Epithelial cell of esophagus (primary cell): ENCODE measurements at regions not wholly inside any gene's neighbourhood (a gene's known extent, or its start where the extent isn't known, plus 50 kb on each side); places are given as distances from the start of the nearest gene placed in this dataset.

Experiments
- DNase-seq: peaks from one replicate; pipeline ENCODE4 v3.0.0; 2010; ENCODE audit warnings: low read depth
- H3K4me3 ChIP-seq: 2 replicates; pipeline ENCODE4 v1.5.1; 2011; ENCODE audit warnings: mild to moderate bottlenecking, low read length, control low read depth
- CTCF ChIP-seq: IDR thresholded peaks from 2 replicates; pipeline ENCODE4 v1.5.1; 2011; ENCODE audit warnings: low read depth, mild to moderate bottlenecking, low read length, control low read depth, inconsistent platforms; ENCODE audit not compliant: insufficient read depth; ENCODE audit errors: missing control alignments

GRCh38 chr16:65583498-65583897 is 461.6 kb upstream of the CDH11 start:
- DNase-seq: no peak
- H3K4me3 ChIP-seq: no peak overlapping the region
- TF ChIP-seq CTCF: no peak

DNA sequence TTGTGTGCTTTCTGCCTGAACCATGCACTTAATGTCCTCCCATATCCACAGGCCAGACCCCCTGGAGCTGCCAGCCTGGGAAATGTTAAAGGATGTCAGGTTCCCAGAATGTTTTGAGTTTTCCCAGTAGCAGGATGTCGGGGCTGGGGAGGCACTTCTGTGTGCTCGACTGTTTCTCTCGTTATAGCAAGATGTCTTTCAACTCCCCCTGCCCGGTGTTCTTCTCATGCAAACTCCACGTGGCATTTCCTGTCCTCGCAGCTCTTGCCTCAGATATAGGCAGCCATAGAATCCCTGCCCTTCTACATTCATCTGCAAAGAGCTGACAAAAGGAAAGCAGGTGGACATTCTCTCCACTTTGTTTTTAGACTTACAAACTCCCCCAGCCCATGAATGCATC is 457.2 kb upstream of the CDH11 start:
- TF ChIP-seq CTCF: no peak
- no peak for DNase-seq

GRCh38 chr16:65576631-65577030 is 454.8 kb upstream of the CDH11 start:
- TF ChIP-seq CTCF: no peak
- no peak for DNase-seq
- no peak overlapping the region for H3K4me3 ChIP-seq

More for the DNA sequence above, 457.2 kb upstream of the CDH11 start:
- H3K4me3 ChIP-seq: no peak overlapping the region

- TF ChIP-seq CTCF: no peak
- H3K4me3 ChIP-seq: no peak overlapping the region
- DNase-seq: no peak
Observed at GRCh38 chr16:65576139-65576538, 454.3 kb upstream of the CDH11 start.

- H3K4me3 ChIP-seq: no peak overlapping the region
- no peak for DNase-seq
- TF ChIP-seq CTCF: no peak
Observed at GRCh38 chr16:65574326-65574966, 452.6 kb upstream of the CDH11 start.

DNA sequence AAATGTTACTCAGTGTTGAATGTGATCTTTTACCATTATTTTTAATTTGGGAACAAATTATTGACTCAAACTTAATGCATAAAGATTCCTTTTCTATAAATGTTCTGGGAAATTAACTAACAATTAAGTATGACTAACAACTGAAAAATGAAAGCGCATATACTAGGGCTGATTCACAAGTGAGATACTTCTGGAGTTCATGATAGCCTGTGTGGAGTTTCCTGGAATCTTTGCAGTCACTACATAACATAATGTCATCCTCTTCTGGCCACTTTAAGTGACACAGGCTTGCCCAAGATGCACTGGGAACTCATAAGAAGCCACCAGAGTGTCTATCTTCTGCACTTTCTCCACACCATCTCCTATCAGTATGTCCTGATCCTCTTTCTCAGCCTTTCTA is 450.3 kb upstream of the CDH11 start:
- TF ChIP-seq CTCF: peak; percentile 13
- peak; percentile 82 for DNase-seq
- no peak overlapping the region for H3K4me3 ChIP-seq

DNA sequence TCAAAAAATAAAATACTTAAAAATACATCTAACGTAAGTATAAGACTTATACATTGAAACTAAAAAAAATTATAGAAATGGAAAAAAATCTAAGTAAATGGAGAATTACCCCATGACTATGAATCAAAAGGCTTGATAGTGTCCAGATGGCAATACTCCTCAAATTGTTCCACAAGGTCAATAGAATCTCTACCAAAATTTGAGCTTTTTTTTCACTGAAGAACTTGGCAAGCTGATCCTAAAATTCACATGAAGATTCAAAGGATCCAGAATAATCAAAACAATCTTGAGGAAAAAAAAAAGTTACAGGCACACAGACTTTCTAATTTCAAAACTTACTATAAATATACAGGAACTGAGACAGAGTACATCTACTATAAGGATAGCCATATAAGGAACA is 448.4 kb upstream of the CDH11 start:
- TF ChIP-seq CTCF: no peak
- DNase-seq: no peak

More for the DNA sequence above, 448.4 kb upstream of the CDH11 start:
- no peak overlapping the region for H3K4me3 ChIP-seq
